ENCODE measurements at regions not wholly inside any gene's neighbourhood (a gene's known extent, or its start where the extent isn't known, plus 50 kb on each side); places are given as distances from the start of the nearest gene placed in this dataset.

DNA sequence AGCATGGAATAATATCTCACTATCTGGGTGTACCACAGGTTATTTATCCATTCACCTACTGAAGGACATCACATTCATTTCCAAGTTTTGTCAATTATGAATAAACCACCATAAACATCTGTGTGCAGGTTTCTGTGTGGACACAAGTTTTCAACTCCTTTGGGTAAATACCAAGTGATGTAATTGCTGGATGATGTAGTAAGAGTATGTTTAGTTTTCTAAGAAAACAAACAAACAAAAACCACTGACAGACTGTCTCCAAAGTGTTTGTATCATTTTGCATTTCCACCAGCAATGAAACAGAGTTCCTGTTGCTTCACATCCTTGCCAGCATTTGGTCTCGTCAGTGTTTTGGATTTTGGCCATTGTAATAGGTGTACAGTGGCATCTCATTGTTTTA is 435.7 kb upstream of the PROX1 start:
- ATAC-seq (ENCODE audit: low read depth) (no peak), DNase-seq (no peak)
- TF ChIP-seq EZH2 (IDR thresholded peaks at IDR 0.05; ENCODE audit: borderline replicate concordance, insufficient read depth, low read depth, low read length, poor library complexity, severe bottlenecking): no peak
- TF ChIP-seq, protein P1, sequence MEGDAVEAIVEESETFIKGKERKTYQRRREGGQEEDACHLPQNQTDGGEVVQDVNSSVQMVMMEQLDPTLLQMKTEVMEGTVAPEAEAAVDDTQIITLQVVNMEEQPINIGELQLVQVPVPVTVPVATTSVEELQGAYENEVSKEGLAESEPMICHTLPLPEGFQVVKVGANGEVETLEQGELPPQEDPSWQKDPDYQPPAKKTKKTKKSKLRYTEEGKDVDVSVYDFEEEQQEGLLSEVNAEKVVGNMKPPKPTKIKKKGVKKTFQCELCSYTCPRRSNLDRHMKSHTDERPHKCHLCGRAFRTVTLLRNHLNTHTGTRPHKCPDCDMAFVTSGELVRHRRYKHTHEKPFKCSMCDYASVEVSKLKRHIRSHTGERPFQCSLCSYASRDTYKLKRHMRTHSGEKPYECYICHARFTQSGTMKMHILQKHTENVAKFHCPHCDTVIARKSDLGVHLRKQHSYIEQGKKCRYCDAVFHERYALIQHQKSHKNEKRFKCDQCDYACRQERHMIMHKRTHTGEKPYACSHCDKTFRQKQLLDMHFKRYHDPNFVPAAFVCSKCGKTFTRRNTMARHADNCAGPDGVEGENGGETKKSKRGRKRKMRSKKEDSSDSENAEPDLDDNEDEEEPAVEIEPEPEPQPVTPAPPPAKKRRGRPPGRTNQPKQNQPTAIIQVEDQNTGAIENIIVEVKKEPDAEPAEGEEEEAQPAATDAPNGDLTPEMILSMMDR (IDR thresholded peaks at IDR 0.05): no peak
- Histone ChIP-seq H3K4me1 (ENCODE audit: control insufficient read depth in 2 of 2, insufficient read depth in 2 of 2, low read length in 2 of 2) (no peaks in the 10 kb centered on the region), H3K27me3 (replicated peaks in 1 of 4; ENCODE audit: control extremely low read depth in 1 of 4, control insufficient read depth in 3 of 4, insufficient read depth in 4 of 4, low read length in 3 of 4) (no peaks in the 10 kb centered on the region), H3K79me2 (ENCODE audit: control insufficient read depth, insufficient read depth, low read length) (no peaks in the 10 kb centered on the region), H2AFZ (ENCODE audit: insufficient read depth, low read depth, low read length, poor library complexity, severe bottlenecking) (no peak overlapping the region), H3K9me3 (ENCODE audit: control extremely low read depth in 1 of 3, control insufficient read depth in 2 of 3, insufficient read depth in 1 of 3, low read length in 2 of 3) (no peaks in the 10 kb centered on the region), H4K20me1 (ENCODE audit: control insufficient read depth, insufficient read depth, low read length, poor library complexity, severe bottlenecking) (no peaks in the 10 kb centered on the region), H3K4me3 (ENCODE audit: control extremely low read depth in 1 of 5, extremely low read depth in 1 of 5, insufficient read depth in 1 of 5, low read depth in 2 of 5, low read length in 4 of 5) (no peak overlapping the region), H3K27ac (ENCODE audit: low read length in 2 of 2) (no peak overlapping the region), H3K9ac (ENCODE audit: low read length) (no peak overlapping the region), H3K4me2 (replicated peaks; ENCODE audit: low read depth, low read length, poor library complexity, severe bottlenecking) (no peak overlapping the region), H3K36me3 (replicated peaks in 1 of 2; ENCODE audit: control extremely low read depth in 1 of 2, control insufficient read depth in 1 of 2, extremely low read depth in 1 of 2, insufficient read depth in 2 of 2, low read length in 1 of 2) (no peaks in the 10 kb centered on the region)
- H3K27ac Mint-ChIP-seq: no peak overlapping the region
- no peaks in the 10 kb centered on the region for H3K4me1 Mint-ChIP-seq
- no peaks in the 10 kb centered on the region for H3K27me3 Mint-ChIP-seq
- POLR2A ChIA-PET: no interaction called here
- no peak overlapping the region for H3K4me3 Mint-ChIP-seq
- WGBS (ENCODE audit: insufficient coverage): no CpG with 5 or more reads among the region's 1 CpG
- no peaks in the 10 kb centered on the region for H3K9me3 Mint-ChIP-seq (ENCODE audit: insufficient read depth)
- CTCF ChIA-PET: no interaction called here
- intact Hi-C loops (cut with micrococcal nuclease): no loop called here

- Mint-ChIP-seq H3K9me3 (ENCODE audit: insufficient read depth) (peaks cover 14% of the 10 kb centered on the region), H3K4me1 (no peaks in the 10 kb centered on the region), H3K27me3 (no peaks in the 10 kb centered on the region), H3K4me3 (no peak overlapping the region), H3K27ac (no peak overlapping the region)
- Histone ChIP-seq H3K27ac (ENCODE audit: low read length in 2 of 2) (no peak overlapping the region), H3K4me1 (ENCODE audit: control insufficient read depth in 2 of 2, insufficient read depth in 2 of 2, low read length in 2 of 2) (no peaks in the 10 kb centered on the region), H3K36me3 (replicated peaks in 1 of 2; ENCODE audit: control extremely low read depth in 1 of 2, control insufficient read depth in 1 of 2, extremely low read depth in 1 of 2, insufficient read depth in 2 of 2, low read length in 1 of 2) (no peaks in the 10 kb centered on the region), H3K9ac (ENCODE audit: low read length) (no peak overlapping the region), H3K4me2 (replicated peaks; ENCODE audit: low read depth, low read length, poor library complexity, severe bottlenecking) (no peak overlapping the region), H2AFZ (ENCODE audit: insufficient read depth, low read depth, low read length, poor library complexity, severe bottlenecking) (no peak overlapping the region), H3K9me3 (ENCODE audit: control extremely low read depth in 1 of 3, control insufficient read depth in 2 of 3, insufficient read depth in 1 of 3, low read length in 2 of 3) (peaks cover 0 to 4% (median 2%) of the 10 kb centered on the region in 3 donors), H4K20me1 (ENCODE audit: control insufficient read depth, insufficient read depth, low read length, poor library complexity, severe bottlenecking) (no peaks in the 10 kb centered on the region), H3K79me2 (ENCODE audit: control insufficient read depth, insufficient read depth, low read length) (no peaks in the 10 kb centered on the region), H3K27me3 (replicated peaks in 1 of 4; ENCODE audit: control extremely low read depth in 1 of 4, control insufficient read depth in 3 of 4, insufficient read depth in 4 of 4, low read length in 3 of 4) (no peaks in the 10 kb centered on the region), H3K4me3 (ENCODE audit: control extremely low read depth in 1 of 5, extremely low read depth in 1 of 5, insufficient read depth in 1 of 5, low read depth in 2 of 5, low read length in 4 of 5) (no peak overlapping the region)
- DNase-seq: no peak
- POLR2A ChIA-PET: no interaction called here
- intact Hi-C loops (cut with micrococcal nuclease): no loop called here
- CTCF ChIA-PET: no interaction called here
- WGBS (ENCODE audit: insufficient coverage): no CpG with 5 or more reads among the region's 3 CpGs
- ATAC-seq (ENCODE audit: low read depth): no peak
- TF ChIP-seq, protein P1 (IDR thresholded peaks at IDR 0.05): no peak
- no peak for TF ChIP-seq EZH2 (IDR thresholded peaks at IDR 0.05; ENCODE audit: borderline replicate concordance, insufficient read depth, low read depth, low read length, poor library complexity, severe bottlenecking)
Observed at GRCh38 chr1:213560226-213560625, 427.5 kb upstream of the PROX1 start.

All from B cell (primary cell).